H1 (cell line): ENCODE measurements at regions not wholly inside any gene's neighbourhood (a gene's known extent, or its start where the extent isn't known, plus 50 kb on each side); places are given as distances from the start of the nearest gene placed in this dataset.

Source experiments
- CTCF ChIA-PET: fragments of 300-600 bp; sonication (Branson Sonifier 250); formaldehyde crosslinking; loops from one replicate; lab custom pipeline; 2021; ENCODE audit not compliant: partially characterized antibody; lab: Charles Lee
- POLR2A ChIA-PET: fragments of 300-600 bp; sonication (Branson Sonifier 250); formaldehyde crosslinking; loops from one replicate; lab custom pipeline; 2021; ENCODE audit warnings: inconsistent platforms; ENCODE audit not compliant: partially characterized antibody; lab: Charles Lee
- DNase-seq, 2 experiments: peaks; one replicate each; pipeline versions ENCODE4 v3.0.0 to v3.0.0-alpha.2; 2010 to 2022; ENCODE audit warnings: low spot score in 2 of 2, low read depth in 1 of 2, mixed read lengths in 1 of 2
- FAIRE-seq: peaks from 2 replicates; lab custom pipeline; 2011; peaks lifted over from hg19 to GRCh38; lab: Jason Lieb, UNC
- H2AFZ ChIP-seq: 2 replicates; pipeline ENCODE4 v1.8.1; 2012; ENCODE audit warnings: low read length, inconsistent platforms
- H2AK5ac ChIP-seq: 2 replicates; pipeline ENCODE4 v1.6.1; 2013; ENCODE audit warnings: low read depth, low read length
- H2BK120ac ChIP-seq: replicated peaks from 2 replicates; pipeline ENCODE3; 2013; ENCODE audit warnings: low read depth, low read length, inconsistent platforms
- H2BK12ac ChIP-seq: 2 replicates; pipeline ENCODE4 v1.6.1; 2013; ENCODE audit warnings: low read depth, low read length
- H2BK15ac ChIP-seq: 2 replicates; pipeline ENCODE4 v1.6.1; 2013; ENCODE audit warnings: low read length
- H2BK20ac ChIP-seq: 2 replicates; pipeline ENCODE4 v1.6.1; 2013; ENCODE audit warnings: low read length
- H2BK5ac ChIP-seq: 2 replicates; pipeline ENCODE4 v1.6.1; 2013; ENCODE audit warnings: low read depth, low read length
- H3K14ac ChIP-seq: 2 replicates; pipeline ENCODE4 v1.6.1; 2013; ENCODE audit warnings: inconsistent platforms; ENCODE audit not compliant: insufficient read length
- H3K18ac ChIP-seq: 2 replicates; pipeline ENCODE4 v1.6.1; 2013; ENCODE audit warnings: low read length; ENCODE audit errors: extremely low read depth
- H3K23ac ChIP-seq: 2 replicates; pipeline ENCODE4 v1.6.1; 2013; ENCODE audit warnings: inconsistent platforms; ENCODE audit not compliant: insufficient read length
- H3K23me2 ChIP-seq: 2 replicates; pipeline ENCODE4 v1.6.1; 2013; ENCODE audit warnings: low read depth, low read length
- H3K27ac ChIP-seq: 2 replicates; pipeline ENCODE4 v1.6.1; 2011; ENCODE audit warnings: low read depth, low read length, inconsistent platforms
- H3K27me3 ChIP-seq, 4 experiments: replicated peaks in 1 of 4; 1 replicate in 1 of 4; 2 replicates in 3 of 4; pipeline versions ENCODE4 v1.6.1 to v1.8.1; 2011 to 2013; ENCODE audit warnings: low read length in 3 of 4, mild to moderate bottlenecking in 3 of 4, inconsistent platforms in 2 of 4, mixed read lengths in 2 of 4, moderate library complexity in 1 of 4; ENCODE audit not compliant: control insufficient read depth in 3 of 4, insufficient read depth in 3 of 4; ENCODE audit errors: extremely low read depth in 1 of 4
- H3K36me3 ChIP-seq, 4 experiments: 2 replicates each; pipeline versions ENCODE4 v1.6.1 to v1.8.1; 2011 to 2013; ENCODE audit warnings: mild to moderate bottlenecking in 4 of 4, low read length in 3 of 4, moderate library complexity in 2 of 4, control low read depth in 1 of 4, inconsistent platforms in 1 of 4; ENCODE audit not compliant: insufficient read depth in 4 of 4, control insufficient read depth in 2 of 4
- H3K4ac ChIP-seq: replicated peaks from 2 replicates; pipeline ENCODE3; 2013; ENCODE audit warnings: low read length, low read depth, mixed read lengths, inconsistent platforms; ENCODE audit not compliant: insufficient read length
- H3K4me1 ChIP-seq, 4 experiments: replicated peaks in 1 of 4; 1 replicate in 1 of 4; 2 replicates in 3 of 4; pipeline versions ENCODE4 v1.6.1 to v1.8.1; 2011 to 2013; ENCODE audit warnings: low read length in 3 of 4, inconsistent platforms in 2 of 4, mixed read lengths in 1 of 4; ENCODE audit not compliant: insufficient read depth in 4 of 4, control insufficient read depth in 3 of 4
- H3K4me2 ChIP-seq, 2 experiments: 2 replicates each; pipeline versions ENCODE4 v1.6.1 to v1.8.1; 2011 to 2013; ENCODE audit warnings: low read depth in 2 of 2, low read length in 2 of 2, control low read depth in 1 of 2, inconsistent platforms in 1 of 2, mild to moderate bottlenecking in 1 of 2; ENCODE audit not compliant: insufficient read depth in 1 of 2
- H3K4me3 ChIP-seq, 4 experiments: fragments of 200-600, 300-600 bp in 1 of 4; sonication (generic), shearing (Covaris generic), sonication (Bioruptor Twin) in 1 of 4; 2 replicates each; pipeline versions ENCODE4 v1.5.1 to v1.8.1; 2011 to 2016; ENCODE audit warnings: low read length in 4 of 4, low read depth in 3 of 4, control low read depth in 2 of 4, inconsistent platforms in 2 of 4, mild to moderate bottlenecking in 2 of 4, mixed read lengths in 1 of 4, moderate library complexity in 1 of 4; ENCODE audit not compliant: insufficient read depth in 2 of 4; ENCODE audit errors: extremely low read depth in 1 of 4
- H3K56ac ChIP-seq: replicated peaks from 2 replicates; pipeline ENCODE3; 2013; ENCODE audit warnings: low read depth, mild to moderate bottlenecking, mixed read lengths, low read length, inconsistent platforms; ENCODE audit not compliant: insufficient read length
- H3K79me1 ChIP-seq: 2 replicates; pipeline ENCODE4 v1.6.1; 2013; ENCODE audit warnings: low read depth, low read length, control low read depth
- H3K79me2 ChIP-seq, 2 experiments: 2 replicates each; pipeline versions ENCODE4 v1.6.1 to v1.8.1; 2012 to 2013; ENCODE audit warnings: low read length in 2 of 2, mild to moderate bottlenecking in 2 of 2, inconsistent platforms in 1 of 2; ENCODE audit not compliant: insufficient read depth in 2 of 2, control insufficient read depth in 1 of 2
- H3K9ac ChIP-seq, 4 experiments: replicated peaks in 1 of 4; 1 replicate in 1 of 4; 2 replicates in 3 of 4; pipeline versions ENCODE4 v1.6.1 to v1.8.1; 2011 to 2013; ENCODE audit warnings: low read depth in 3 of 4, low read length in 3 of 4, control low read depth in 2 of 4, mild to moderate bottlenecking in 2 of 4, moderate library complexity in 2 of 4, inconsistent platforms in 1 of 4; ENCODE audit errors: extremely low read depth in 1 of 4
- H3K9me3 ChIP-seq, 2 experiments: 2 replicates each; pipeline versions ENCODE4 v1.6.1 to v1.8.1; 2012 to 2013; ENCODE audit warnings: mild to moderate bottlenecking in 2 of 2, moderate library complexity in 2 of 2, control low read depth in 1 of 2, inconsistent platforms in 1 of 2, low read depth in 1 of 2, low read length in 1 of 2, mixed read lengths in 1 of 2; ENCODE audit not compliant: insufficient read depth in 2 of 2
- H4K20me1 ChIP-seq, 2 experiments: replicated peaks in 1 of 2; 2 replicates each; pipeline versions ENCODE3 to v1.8.1; 2011 to 2013; ENCODE audit warnings: inconsistent platforms in 2 of 2, low read length in 2 of 2, mild to moderate bottlenecking in 1 of 2; ENCODE audit not compliant: insufficient read depth in 2 of 2, control insufficient read depth in 1 of 2
- H4K5ac ChIP-seq: 2 replicates; pipeline ENCODE4 v1.6.1; 2013; ENCODE audit warnings: low read length, low read depth, mixed read lengths, inconsistent platforms; ENCODE audit not compliant: insufficient read length
- H4K8ac ChIP-seq: 2 replicates; pipeline ENCODE4 v1.8.0; 2013; ENCODE audit warnings: mild to moderate bottlenecking, moderate library complexity, low read length, inconsistent platforms; ENCODE audit not compliant: insufficient read depth; ENCODE audit errors: extremely low read depth
- H4K91ac ChIP-seq: replicated peaks from 2 replicates; pipeline ENCODE3; 2013; ENCODE audit warnings: low read length, mixed read lengths, inconsistent platforms; ENCODE audit not compliant: insufficient read length
- CHD7 ChIP-seq: fragments of 300-600 bp; sonication (generic); IDR thresholded peaks from 2 replicates; pipeline ENCODE4 v1.7.1; 2012; ENCODE audit warnings: low read length, moderate library complexity, mild to moderate bottlenecking, inconsistent platforms; ENCODE audit not compliant: insufficient replicate concordance
- WGBS, 2 experiments: shearing (Covaris generic) in 1 of 2; methylation state at CpG; one replicate each; pipeline versions ENCODE4 v1.1.6 to v1.1.7; 2013 to 2015; ENCODE audit warnings: low lambda C conversion rate in 2 of 2, mixed read lengths in 2 of 2, inconsistent platforms in 1 of 2, low coverage in 1 of 2, missing lambda C conversion rate in 1 of 2; ENCODE audit not compliant: insufficient replicate concordance in 2 of 2, insufficient coverage in 1 of 2, insufficient read length in 1 of 2; ENCODE audit errors: extremely low coverage in 1 of 2, missing lambda C conversion rate in 1 of 2; 5-methylcytosine and 5-hydroxymethylcytosine counted together

- Histone ChIP-seq H3K79me1 (no peaks in the 10 kb centered on the region), H4K8ac (no peak overlapping the region), H3K9ac (no peak overlapping the region), H3K4ac (no peak overlapping the region), H3K56ac (no peak overlapping the region), H3K23ac (no peak overlapping the region), H4K5ac (no peak overlapping the region), H4K20me1 (no peaks in the 10 kb centered on the region), H3K27ac (no peak overlapping the region), H2BK120ac (no peak overlapping the region), H3K4me2 (no peak overlapping the region), H2BK12ac (no peak overlapping the region), H3K9me3 (no peaks in the 10 kb centered on the region), H2BK15ac (no peak overlapping the region), H3K4me3 (no peak overlapping the region), H3K79me2 (no peaks in the 10 kb centered on the region), H3K23me2 (no peaks in the 10 kb centered on the region), H2AFZ (no peak overlapping the region), H3K4me1 (no peaks in the 10 kb centered on the region), H2BK20ac (no peak overlapping the region), H3K36me3 (no peaks in the 10 kb centered on the region), H3K27me3 (0 out of 7 replicates have a peak, but pooled peaks cover 0 to 2% (median 0%) of the 10 kb centered on the region in 4 experiments), H2AK5ac (no peak overlapping the region), H3K14ac (no peak overlapping the region), H3K18ac (no peak overlapping the region), H4K91ac (no peak overlapping the region), H2BK5ac (no peak overlapping the region)
- ChIA-PET CTCF (interaction anchor here (0.5 kb wide), 1 partner anchor 524 kb away, joined by 3 read pairs; no protein-coding TSS in a partner anchor), POLR2A (no interaction called here)
- WGBS, 2 experiments: 76% methylated on average over 3 of the region's 3 CpGs; no CpG with 5 or more reads in 1 of the 2 experiments
- no peak for DNase-seq
- no peak for FAIRE-seq
- no peak for TF ChIP-seq CHD7
Measured at GRCh38 chr2:217000406-217000805, 140.5 kb upstream of the TNP1 start.
